ENCODE measurements at regions not wholly inside any gene's neighbourhood (a gene's known extent, or its start where the extent isn't known, plus 50 kb on each side); places are given as distances from the start of the nearest gene placed in this dataset.
"Not testable (repeated sequence)": the region's sequence is repeated elsewhere in the genome, so short reads cannot be mapped to it uniquely, and the experiment has no call there.

GRCh38 chrX:25105221-25105620 is 89.5 kb upstream of the ARX start:
- DNase-seq (ENCODE audit: low read depth), result no peak
- H3K4me3 ChIP-seq (ENCODE audit: low read depth, low read length), result no peak overlapping the region
- TF ChIP-seq, protein P1, sequence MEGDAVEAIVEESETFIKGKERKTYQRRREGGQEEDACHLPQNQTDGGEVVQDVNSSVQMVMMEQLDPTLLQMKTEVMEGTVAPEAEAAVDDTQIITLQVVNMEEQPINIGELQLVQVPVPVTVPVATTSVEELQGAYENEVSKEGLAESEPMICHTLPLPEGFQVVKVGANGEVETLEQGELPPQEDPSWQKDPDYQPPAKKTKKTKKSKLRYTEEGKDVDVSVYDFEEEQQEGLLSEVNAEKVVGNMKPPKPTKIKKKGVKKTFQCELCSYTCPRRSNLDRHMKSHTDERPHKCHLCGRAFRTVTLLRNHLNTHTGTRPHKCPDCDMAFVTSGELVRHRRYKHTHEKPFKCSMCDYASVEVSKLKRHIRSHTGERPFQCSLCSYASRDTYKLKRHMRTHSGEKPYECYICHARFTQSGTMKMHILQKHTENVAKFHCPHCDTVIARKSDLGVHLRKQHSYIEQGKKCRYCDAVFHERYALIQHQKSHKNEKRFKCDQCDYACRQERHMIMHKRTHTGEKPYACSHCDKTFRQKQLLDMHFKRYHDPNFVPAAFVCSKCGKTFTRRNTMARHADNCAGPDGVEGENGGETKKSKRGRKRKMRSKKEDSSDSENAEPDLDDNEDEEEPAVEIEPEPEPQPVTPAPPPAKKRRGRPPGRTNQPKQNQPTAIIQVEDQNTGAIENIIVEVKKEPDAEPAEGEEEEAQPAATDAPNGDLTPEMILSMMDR (conservative IDR thresholded peaks at IDR 0.05; ENCODE audit: low read depth, low read length), result no peak

- DNase-seq (ENCODE audit: low read depth), result no peak
- TF ChIP-seq, protein P1 (conservative IDR thresholded peaks at IDR 0.05; ENCODE audit: low read depth, low read length), result no peak
- no peak overlapping the region for H3K4me3 ChIP-seq (ENCODE audit: low read depth, low read length)
Measured at GRCh38 chrX:25096522-25097045, 80.8 kb upstream of the ARX start.

GRCh38 chrX:25091152-25091551 is 75.4 kb upstream of the ARX start:
- H3K4me3 ChIP-seq (ENCODE audit: low read depth, low read length); DNase-seq (ENCODE audit: low read depth): not testable (repeated sequence)

DNA sequence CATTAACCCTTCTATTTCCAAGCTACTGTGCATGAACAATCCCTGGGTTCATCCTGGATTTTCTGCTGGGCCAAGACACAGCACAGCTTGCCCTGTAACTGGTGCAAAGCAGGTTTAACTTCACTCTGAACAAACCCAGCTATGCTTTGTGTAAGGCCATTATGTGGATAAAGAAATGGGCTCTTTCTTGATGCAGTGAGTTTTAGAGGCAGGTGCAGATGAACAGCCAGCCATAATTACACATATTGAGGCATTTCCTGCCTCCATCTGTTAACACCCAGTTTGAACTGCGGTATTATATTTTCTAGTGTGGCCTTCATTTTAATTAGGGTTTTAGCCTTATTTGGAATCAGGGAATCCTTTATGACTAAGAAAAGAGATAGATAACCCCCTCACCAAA is 68.7 kb upstream of the ARX start:
- TF ChIP-seq, protein P1 (conservative IDR thresholded peaks at IDR 0.05; ENCODE audit: low read depth, low read length), result no peak
- no peak for DNase-seq (ENCODE audit: low read depth)

GRCh38 chrX:25083661-25084060 is 67.9 kb upstream of the ARX start:
- no peak overlapping the region for H3K4me3 ChIP-seq (ENCODE audit: low read depth, low read length)
- DNase-seq (ENCODE audit: low read depth), result no peak
- TF ChIP-seq, protein P1 (conservative IDR thresholded peaks at IDR 0.05; ENCODE audit: low read depth, low read length), result no peak

More for the DNA sequence above, 68.7 kb upstream of the ARX start:
- H3K4me3 ChIP-seq (ENCODE audit: low read depth, low read length), result no peak overlapping the region

DNA sequence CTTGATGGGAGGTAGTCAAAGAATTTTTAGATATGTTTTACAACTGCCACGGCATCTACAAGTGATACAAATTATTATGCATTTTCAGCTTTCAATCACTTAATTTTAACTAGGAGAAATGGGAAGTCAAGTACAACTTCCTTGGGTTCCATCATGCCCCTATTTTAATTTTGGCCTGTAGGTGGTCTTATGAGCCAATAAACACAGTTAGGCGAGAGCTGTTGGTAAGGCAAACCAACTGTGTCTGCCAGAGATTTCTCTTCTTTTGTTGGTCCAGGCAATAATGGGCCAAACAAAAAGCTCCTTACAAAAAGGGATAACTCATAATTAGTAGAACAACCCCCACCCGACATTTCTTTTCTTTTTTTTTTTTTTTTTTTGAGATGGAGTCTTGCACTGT is 63.3 kb upstream of the ARX start:
- DNase-seq (ENCODE audit: low read depth), result no peak
- TF ChIP-seq, protein P1 (conservative IDR thresholded peaks at IDR 0.05; ENCODE audit: low read depth, low read length), result no peak
- H3K4me3 ChIP-seq (ENCODE audit: low read depth, low read length), result no peak overlapping the region

DNA sequence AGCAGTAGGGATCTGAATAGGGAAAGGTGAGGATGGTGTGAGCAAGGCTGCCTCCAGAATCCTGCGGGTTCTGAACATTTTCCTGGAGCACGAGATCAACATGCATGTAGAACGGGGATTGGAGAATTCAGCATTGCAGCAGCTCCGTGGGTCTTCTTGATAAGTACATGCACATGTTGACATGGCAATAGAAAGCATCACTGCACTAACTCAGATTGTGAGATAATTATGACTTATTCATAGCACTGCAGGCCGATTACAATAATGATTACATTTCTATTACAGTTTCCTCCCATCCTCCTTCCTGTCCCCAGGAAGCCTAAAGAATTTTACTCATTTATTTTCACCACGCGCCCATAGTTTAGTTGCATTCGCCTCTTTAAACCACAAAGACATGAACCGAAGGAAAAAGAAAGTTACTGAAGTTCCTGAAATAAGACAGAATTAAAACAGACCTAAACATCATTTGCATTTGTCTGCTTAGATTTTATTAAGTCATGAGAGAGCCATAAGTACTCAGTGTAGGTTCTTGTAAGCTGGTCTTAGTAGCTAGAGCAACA is 61.3 kb upstream of the ARX start:
- TF ChIP-seq, protein P1 (conservative IDR thresholded peaks at IDR 0.05; ENCODE audit: low read depth, low read length), result no peak

More for the DNA sequence above, 61.3 kb upstream of the ARX start:
- DNase-seq (ENCODE audit: low read depth), result no peak
- H3K4me3 ChIP-seq (ENCODE audit: low read depth, low read length), result no peak overlapping the region
